ENCODE measurements at regions not wholly inside any gene's neighbourhood (a gene's known extent, or its start where the extent isn't known, plus 50 kb on each side); places are given as distances from the start of the nearest gene placed in this dataset.
"Not testable (repeated sequence)": the region's sequence is repeated elsewhere in the genome, so short reads cannot be mapped to it uniquely, and the experiment has no call there.

DNA sequence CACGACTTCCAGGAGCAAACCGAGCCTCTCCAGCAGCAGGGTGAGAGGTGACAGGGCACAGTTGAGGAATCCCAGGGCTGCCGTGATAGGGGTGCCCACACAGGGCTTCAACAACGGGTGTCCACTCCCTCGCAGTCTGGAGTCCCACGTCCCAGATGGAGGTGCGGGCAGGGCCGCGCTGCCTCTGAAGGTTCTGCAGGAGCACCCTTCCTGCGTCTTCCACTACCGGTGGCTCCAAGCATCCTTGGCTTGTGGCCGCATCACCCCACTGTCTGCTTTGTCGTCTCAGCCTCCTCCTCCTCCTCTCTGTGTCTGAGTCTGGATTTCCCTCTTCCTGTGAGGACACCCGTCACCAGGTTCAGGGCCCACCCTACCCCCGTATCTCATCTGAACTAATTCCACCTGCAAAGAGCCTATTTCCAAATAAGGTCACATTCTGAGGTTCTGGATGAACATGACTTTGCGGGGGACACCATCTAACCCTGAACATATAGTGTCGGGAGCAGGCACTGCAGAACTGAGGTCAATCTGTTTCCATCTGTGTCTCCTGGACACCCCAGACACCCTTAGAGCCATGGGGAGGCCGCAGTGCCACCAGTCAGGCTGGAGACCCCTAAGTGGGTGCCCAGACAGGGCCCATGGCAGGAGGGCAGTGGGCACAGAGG is 117.3 kb upstream of the FOXD4L5 start:
- peaks cover 4 to 16% of the 10 kb centered on the region in 2 donors for H3K9me3 ChIP-seq (ENCODE audit: control insufficient read depth in 2 of 2, insufficient read depth in 1 of 2, low read depth in 1 of 2, low read length in 1 of 2)
- not testable (repeated sequence) for H3K27me3 ChIP-seq (ENCODE audit: control insufficient read depth in 1 of 2, insufficient read depth in 2 of 2, low read length in 2 of 2)
- whole genome bisulfite sequencing, 2 donors, result 86 to 88% methylated on average over 18 of the region's 18 CpGs

DNA sequence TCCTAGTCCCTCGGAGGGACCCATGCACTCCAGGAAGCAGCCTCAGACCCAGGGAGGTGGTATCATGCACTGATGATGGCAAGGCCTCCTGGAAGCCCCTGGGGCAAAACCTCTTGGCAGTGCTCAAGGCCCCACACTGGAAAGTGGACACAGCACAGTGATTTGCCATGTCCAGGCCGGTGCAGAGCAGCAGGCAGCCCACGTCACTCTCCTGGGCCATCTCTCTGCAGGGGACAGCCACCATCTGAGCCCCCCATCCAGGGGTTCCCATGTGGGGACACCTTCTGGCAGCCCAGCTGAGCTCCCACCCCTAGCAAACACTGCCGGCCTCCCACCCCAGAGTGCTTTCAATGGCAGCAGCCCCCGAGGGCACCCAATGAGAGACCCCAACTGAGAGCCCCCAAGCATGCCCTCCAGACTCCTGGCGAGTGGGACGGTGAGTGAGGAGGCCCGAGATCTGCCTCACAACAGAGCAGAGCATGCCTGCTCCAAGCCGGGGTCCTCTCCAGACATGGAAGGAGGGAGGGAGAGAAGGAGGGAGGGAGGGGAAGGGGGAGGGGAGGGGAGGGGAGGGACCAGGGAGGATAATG is 116.5 kb upstream of the FOXD4L5 start:
- H3K27me3 ChIP-seq (ENCODE audit: control insufficient read depth in 1 of 2, insufficient read depth in 2 of 2, low read length in 2 of 2); H3K4me3 ChIP-seq (ENCODE audit: low read depth in 1 of 2, low read length in 2 of 2); H3K4me1 ChIP-seq (ENCODE audit: control insufficient read depth in 2 of 2, insufficient read depth in 2 of 2, low read length in 1 of 2); H3K27ac ChIP-seq (ENCODE audit: low read depth in 2 of 2, low read length in 1 of 2); H3K36me3 ChIP-seq (ENCODE audit: control insufficient read depth in 2 of 2, insufficient read depth in 2 of 2, low read length in 1 of 2): not testable (repeated sequence)
- H3K9me3 ChIP-seq (ENCODE audit: control insufficient read depth in 2 of 2, insufficient read depth in 1 of 2, low read depth in 1 of 2, low read length in 1 of 2), result peaks cover 4 to 16% of the 10 kb centered on the region in 2 donors
- 68 to 79% methylated on average over 9 of the region's 9 CpGs for WGBS, 2 donors

More for the DNA sequence above, 117.3 kb upstream of the FOXD4L5 start:
- H3K4me1 ChIP-seq (ENCODE audit: control insufficient read depth in 2 of 2, insufficient read depth in 2 of 2, low read length in 1 of 2); H3K4me3 ChIP-seq (ENCODE audit: low read depth in 1 of 2, low read length in 2 of 2); H3K36me3 ChIP-seq (ENCODE audit: control insufficient read depth in 2 of 2, insufficient read depth in 2 of 2, low read length in 1 of 2); H3K27ac ChIP-seq (ENCODE audit: low read depth in 2 of 2, low read length in 1 of 2): not testable (repeated sequence)

DNA sequence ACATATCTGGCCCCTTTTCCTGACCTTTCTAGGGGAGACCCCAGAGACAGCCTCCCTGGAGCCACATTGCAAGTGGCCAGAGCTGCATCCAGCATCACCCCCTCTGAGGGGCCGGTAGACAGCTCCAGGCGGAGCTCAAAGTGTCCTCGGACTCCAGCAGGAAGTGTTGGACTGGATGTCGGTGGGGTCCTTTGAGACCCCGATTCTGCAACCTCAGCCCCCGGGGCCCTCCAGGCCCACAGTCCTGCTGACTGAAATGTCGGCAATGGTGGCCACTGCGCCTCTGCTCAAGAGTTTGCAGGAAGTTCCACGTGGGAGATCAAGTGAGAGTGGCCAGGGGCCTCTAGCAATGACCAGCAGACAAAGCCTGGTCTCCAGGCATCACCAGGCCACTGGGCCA is 115.9 kb upstream of the FOXD4L5 start:
- no peaks in the 10 kb centered on the region for H3K4me1 ChIP-seq (ENCODE audit: control insufficient read depth in 2 of 2, insufficient read depth in 2 of 2, low read length in 1 of 2)
- WGBS, 2 donors, result 86% methylated on average over 9 of the region's 9 CpGs
- H3K27ac ChIP-seq (ENCODE audit: low read depth in 2 of 2, low read length in 1 of 2), result no peak overlapping the region
- H3K27me3 ChIP-seq (ENCODE audit: control insufficient read depth in 1 of 2, insufficient read depth in 2 of 2, low read length in 2 of 2), result no peaks in the 10 kb centered on the region
- no peak overlapping the region for H3K4me3 ChIP-seq (ENCODE audit: low read depth in 1 of 2, low read length in 2 of 2)
- H3K36me3 ChIP-seq (ENCODE audit: control insufficient read depth in 2 of 2, insufficient read depth in 2 of 2, low read length in 1 of 2), result no peaks in the 10 kb centered on the region
- H3K9me3 ChIP-seq (ENCODE audit: control insufficient read depth in 2 of 2, insufficient read depth in 1 of 2, low read depth in 1 of 2, low read length in 1 of 2), result peaks cover 4 to 16% of the 10 kb centered on the region in 2 donors

DNA sequence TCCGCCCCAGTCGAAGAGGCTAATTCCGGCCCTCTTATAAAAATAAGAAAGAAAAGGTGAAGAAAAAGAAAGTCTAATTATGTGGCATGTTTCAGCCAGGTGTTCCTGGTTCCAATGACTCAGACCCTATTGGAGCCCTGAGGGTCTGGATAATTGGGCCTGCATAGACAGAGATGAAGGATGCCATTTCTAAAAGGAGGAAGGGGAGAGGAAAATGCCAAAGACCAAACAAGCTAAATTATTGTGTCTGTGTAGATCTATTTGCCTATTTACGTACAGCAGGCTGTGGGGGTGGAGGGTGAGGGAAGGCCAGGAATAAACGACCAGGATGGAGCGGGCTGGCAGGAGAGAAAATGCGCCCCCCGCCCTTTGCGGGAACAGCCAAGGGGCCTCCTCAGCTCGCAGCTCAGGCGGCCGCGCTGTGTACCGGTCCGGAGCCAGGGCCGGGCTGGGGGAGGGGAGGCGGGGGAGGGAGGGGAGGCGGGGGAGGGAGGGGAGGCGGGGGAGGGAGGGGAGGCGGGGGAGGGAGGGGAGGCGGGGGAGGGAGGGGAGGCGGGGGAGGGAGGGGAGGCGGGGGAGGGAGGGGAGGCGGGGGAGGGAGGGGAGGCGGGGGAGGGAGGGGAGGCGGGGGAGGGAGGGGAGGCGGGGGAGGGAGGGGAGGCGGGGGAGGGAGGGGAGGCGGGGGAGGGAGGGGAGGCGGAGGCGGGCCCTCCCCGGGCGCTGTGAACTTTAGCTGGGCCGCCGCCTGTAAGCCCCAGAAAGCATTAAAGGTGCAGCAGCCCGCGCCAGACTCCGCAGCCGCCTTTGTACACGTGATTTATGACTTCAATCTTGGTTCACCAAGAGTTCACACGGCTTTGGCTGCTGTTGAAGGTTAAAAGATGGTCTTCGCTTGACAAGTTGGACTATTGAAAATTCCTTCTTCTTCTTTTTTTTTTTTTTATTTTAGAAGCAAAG is 113.0 kb upstream of the FOXD4L5 start:
- H3K4me3 ChIP-seq (ENCODE audit: low read depth in 1 of 2, low read length in 2 of 2); H3K4me1 ChIP-seq (ENCODE audit: control insufficient read depth in 2 of 2, insufficient read depth in 2 of 2, low read length in 1 of 2); H3K27ac ChIP-seq (ENCODE audit: low read depth in 2 of 2, low read length in 1 of 2); H3K9me3 ChIP-seq (ENCODE audit: control insufficient read depth in 2 of 2, insufficient read depth in 1 of 2, low read depth in 1 of 2, low read length in 1 of 2); H3K36me3 ChIP-seq (ENCODE audit: control insufficient read depth in 2 of 2, insufficient read depth in 2 of 2, low read length in 1 of 2); H3K27me3 ChIP-seq (ENCODE audit: control insufficient read depth in 1 of 2, insufficient read depth in 2 of 2, low read length in 2 of 2): not testable (repeated sequence)
- WGBS, 2 donors, result 88 to 89% methylated on average over 22 to 30 of the region's 42 CpGs

DNA sequence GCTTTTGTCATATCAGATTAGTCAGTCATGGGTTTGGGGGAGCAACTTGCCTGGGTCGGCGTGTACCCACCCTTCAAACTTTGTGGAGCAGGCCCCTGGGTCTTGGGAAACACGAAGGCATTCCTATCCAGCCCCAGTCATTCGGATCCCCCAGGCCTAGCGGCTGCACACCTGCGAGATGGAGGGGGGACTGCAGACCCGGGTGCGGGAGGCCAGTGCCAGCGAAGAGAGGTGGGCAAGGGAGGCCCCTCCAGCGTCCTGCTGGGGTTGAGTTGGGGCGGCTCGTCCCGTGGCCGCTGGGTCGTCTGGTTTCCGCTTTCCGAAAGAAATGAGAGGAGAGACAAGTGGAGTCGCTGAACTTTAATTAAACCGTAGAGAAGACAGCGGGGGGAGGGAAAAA is 112.2 kb upstream of the FOXD4L5 start:
- not testable (repeated sequence) for H3K4me3 ChIP-seq (ENCODE audit: low read depth in 1 of 2, low read length in 2 of 2); H3K9me3 ChIP-seq (ENCODE audit: control insufficient read depth in 2 of 2, insufficient read depth in 1 of 2, low read depth in 1 of 2, low read length in 1 of 2); H3K4me1 ChIP-seq (ENCODE audit: control insufficient read depth in 2 of 2, insufficient read depth in 2 of 2, low read length in 1 of 2); H3K27ac ChIP-seq (ENCODE audit: low read depth in 2 of 2, low read length in 1 of 2); H3K27me3 ChIP-seq (ENCODE audit: control insufficient read depth in 1 of 2, insufficient read depth in 2 of 2, low read length in 2 of 2); H3K36me3 ChIP-seq (ENCODE audit: control insufficient read depth in 2 of 2, insufficient read depth in 2 of 2, low read length in 1 of 2)
- WGBS, 2 donors, result 86 to 91% methylated on average over 20 of the region's 20 CpGs

DNA sequence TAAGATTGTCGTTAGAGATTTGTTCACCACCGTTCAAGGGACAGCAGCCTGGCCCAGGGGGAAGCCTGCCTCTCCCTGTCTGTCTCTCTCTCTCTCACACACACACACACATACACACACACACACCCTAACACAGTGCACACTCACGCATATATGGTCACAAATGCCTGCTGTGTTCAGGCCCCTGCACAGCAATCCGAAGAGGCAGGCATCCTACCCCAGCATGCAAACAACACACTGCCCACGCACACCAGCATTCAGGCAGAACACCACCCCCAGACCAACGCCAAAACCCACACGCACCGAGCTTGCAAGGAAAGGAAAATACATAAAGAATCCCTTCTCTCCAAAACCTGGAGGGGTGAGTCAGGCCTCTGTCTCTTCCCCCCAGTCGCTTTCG is 111.6 kb upstream of the FOXD4L5 start:
- not testable (repeated sequence) for H3K4me3 ChIP-seq (ENCODE audit: low read depth in 1 of 2, low read length in 2 of 2); H3K9me3 ChIP-seq (ENCODE audit: control insufficient read depth in 2 of 2, insufficient read depth in 1 of 2, low read depth in 1 of 2, low read length in 1 of 2); H3K27ac ChIP-seq (ENCODE audit: low read depth in 2 of 2, low read length in 1 of 2); H3K36me3 ChIP-seq (ENCODE audit: control insufficient read depth in 2 of 2, insufficient read depth in 2 of 2, low read length in 1 of 2); H3K27me3 ChIP-seq (ENCODE audit: control insufficient read depth in 1 of 2, insufficient read depth in 2 of 2, low read length in 2 of 2); H3K4me1 ChIP-seq (ENCODE audit: control insufficient read depth in 2 of 2, insufficient read depth in 2 of 2, low read length in 1 of 2)
- WGBS, 2 donors, result 76 to 77% methylated on average over 8 to 10 of the region's 10 CpGs

DNA sequence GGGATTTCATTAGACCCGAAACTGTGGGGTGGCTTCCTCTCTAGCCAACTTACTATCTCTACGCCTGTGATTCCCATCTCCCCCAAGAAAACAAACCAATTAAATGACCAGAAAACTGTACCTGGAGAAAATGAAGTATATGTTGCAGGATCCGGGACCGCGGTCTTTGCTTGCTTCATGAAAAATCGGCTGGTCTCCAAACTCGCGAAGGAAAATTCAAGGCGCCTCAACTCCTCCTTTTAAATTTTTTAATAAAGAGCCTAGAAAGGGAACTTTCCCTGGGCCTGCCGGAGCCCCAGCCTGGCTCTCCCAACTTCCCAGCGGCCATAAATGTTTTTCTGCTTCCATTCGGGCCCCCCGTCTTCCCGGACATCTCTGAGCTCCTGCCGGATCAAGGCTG is 110.8 kb upstream of the FOXD4L5 start:
- H3K36me3 ChIP-seq (ENCODE audit: control insufficient read depth in 2 of 2, insufficient read depth in 2 of 2, low read length in 1 of 2); H3K9me3 ChIP-seq (ENCODE audit: control insufficient read depth in 2 of 2, insufficient read depth in 1 of 2, low read depth in 1 of 2, low read length in 1 of 2); H3K27me3 ChIP-seq (ENCODE audit: control insufficient read depth in 1 of 2, insufficient read depth in 2 of 2, low read length in 2 of 2); H3K4me3 ChIP-seq (ENCODE audit: low read depth in 1 of 2, low read length in 2 of 2); H3K4me1 ChIP-seq (ENCODE audit: control insufficient read depth in 2 of 2, insufficient read depth in 2 of 2, low read length in 1 of 2); H3K27ac ChIP-seq (ENCODE audit: low read depth in 2 of 2, low read length in 1 of 2): not testable (repeated sequence)
- 84 to 87% methylated on average over 11 to 12 of the region's 15 CpGs for WGBS, 2 donors

DNA sequence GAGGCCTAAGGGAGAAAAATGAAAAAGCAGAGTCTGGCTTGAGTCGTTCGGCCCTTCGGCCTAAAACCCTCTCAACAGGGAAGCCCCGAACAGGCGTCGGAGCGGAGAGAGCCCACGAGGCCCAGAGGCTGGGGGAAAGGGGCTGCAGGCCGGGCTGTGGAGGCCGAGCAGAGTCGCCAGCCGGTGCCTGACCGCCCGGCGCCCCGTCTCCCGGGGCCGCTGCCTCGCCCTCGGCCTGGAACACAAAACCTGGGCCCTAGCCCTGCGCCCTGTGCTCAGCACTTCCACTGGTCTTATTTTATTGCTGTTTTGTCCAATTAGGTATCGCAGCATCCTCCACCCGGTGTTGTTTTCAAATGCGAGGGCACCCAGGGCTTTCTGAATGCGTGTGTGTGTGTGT is 110.1 kb upstream of the FOXD4L5 start:
- not testable (repeated sequence) for H3K36me3 ChIP-seq (ENCODE audit: control insufficient read depth in 2 of 2, insufficient read depth in 2 of 2, low read length in 1 of 2); H3K4me3 ChIP-seq (ENCODE audit: low read depth in 1 of 2, low read length in 2 of 2); H3K4me1 ChIP-seq (ENCODE audit: control insufficient read depth in 2 of 2, insufficient read depth in 2 of 2, low read length in 1 of 2); H3K27me3 ChIP-seq (ENCODE audit: control insufficient read depth in 1 of 2, insufficient read depth in 2 of 2, low read length in 2 of 2); H3K9me3 ChIP-seq (ENCODE audit: control insufficient read depth in 2 of 2, insufficient read depth in 1 of 2, low read depth in 1 of 2, low read length in 1 of 2); H3K27ac ChIP-seq (ENCODE audit: low read depth in 2 of 2, low read length in 1 of 2)
- 78 to 85% methylated on average over 16 to 21 of the region's 25 CpGs for WGBS, 2 donors

DNA sequence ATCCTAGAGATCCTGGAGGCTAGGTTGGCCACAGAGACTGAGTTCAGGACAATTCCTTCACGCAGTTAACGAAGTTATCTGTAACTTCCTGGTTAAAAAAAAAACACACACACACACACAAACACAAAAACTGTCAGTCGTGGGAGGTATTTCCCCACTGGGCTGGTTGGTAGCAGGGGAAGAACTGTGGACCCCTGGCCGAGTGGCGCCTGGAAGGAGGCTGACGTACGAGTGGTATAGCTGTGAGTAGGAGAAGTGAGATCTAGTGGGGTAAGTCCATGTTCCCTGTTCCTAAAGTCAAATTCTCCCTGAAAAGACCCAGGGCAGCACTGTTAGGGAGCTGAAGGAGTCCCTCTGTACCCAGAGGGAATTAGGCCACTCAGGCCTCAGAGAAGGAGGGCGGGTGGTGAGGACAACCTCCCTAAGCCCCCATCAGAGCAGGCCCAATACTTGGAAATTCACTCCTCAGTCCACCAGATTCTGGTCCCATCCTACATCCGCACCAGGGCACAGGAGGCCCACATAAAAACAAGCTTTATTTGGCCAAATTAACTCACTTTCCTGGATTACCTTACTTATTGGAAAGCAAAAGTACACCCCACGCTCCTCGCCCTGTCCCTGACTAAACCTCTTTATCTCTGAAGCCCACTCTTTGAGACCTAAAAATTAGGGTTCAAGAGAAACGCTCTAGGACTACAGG is 108.3 kb upstream of the FOXD4L5 start:
- not testable (repeated sequence) for H3K9me3 ChIP-seq (ENCODE audit: control insufficient read depth in 2 of 2, insufficient read depth in 1 of 2, low read depth in 1 of 2, low read length in 1 of 2); H3K4me1 ChIP-seq (ENCODE audit: control insufficient read depth in 2 of 2, insufficient read depth in 2 of 2, low read length in 1 of 2); H3K27me3 ChIP-seq (ENCODE audit: control insufficient read depth in 1 of 2, insufficient read depth in 2 of 2, low read length in 2 of 2); H3K36me3 ChIP-seq (ENCODE audit: control insufficient read depth in 2 of 2, insufficient read depth in 2 of 2, low read length in 1 of 2); H3K4me3 ChIP-seq (ENCODE audit: low read depth in 1 of 2, low read length in 2 of 2); H3K27ac ChIP-seq (ENCODE audit: low read depth in 2 of 2, low read length in 1 of 2)
- WGBS, 2 donors, result 80 to 84% methylated on average over 11 to 12 of the region's 12 CpGs
